HG03025 (cell line): ENCODE measurements at regions not wholly inside any gene's neighbourhood (a gene's known extent, or its start where the extent isn't known, plus 50 kb on each side); places are given as distances from the start of the nearest gene placed in this dataset.
A peak's percentile ranks its signal among the peaks of the same experiment; 100 is the strongest.

ENCODE experiments used
- ATAC-seq: cut with Tn5 transposase; IDR thresholded peaks from one replicate; pipeline ENCODE4 v1.9.1; 2021; ENCODE audit warnings: mild to moderate bottlenecking, moderate library complexity; ENCODE audit not compliant: unreplicated experiment, low FRiP score

GRCh38 chr14:49527221-49527620 is 59.0 kb downstream of the RPS29 start:
- ATAC-seq = no peak

DNA sequence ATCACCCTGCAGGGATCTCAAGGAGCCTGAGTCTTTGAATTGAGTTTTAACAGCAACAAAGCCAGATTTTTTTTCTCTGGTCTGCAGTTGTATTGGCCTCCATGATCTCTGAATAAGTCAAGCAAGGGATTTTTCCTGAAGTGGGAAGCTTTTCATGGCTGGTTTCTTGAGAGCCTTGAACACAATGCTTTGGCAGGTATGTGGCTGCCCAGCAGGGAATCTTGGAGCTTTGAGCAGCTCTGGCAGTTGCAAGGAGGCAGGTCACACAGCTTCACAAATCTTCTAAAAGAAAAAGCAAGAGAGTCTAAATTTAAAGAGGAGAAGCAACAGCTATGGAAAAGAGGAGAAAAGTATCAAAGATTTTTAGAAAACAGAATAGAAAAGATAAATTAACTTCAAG is 60.1 kb downstream of the RPS29 start:
- ATAC-seq = no peak

- no peak for ATAC-seq
These were observed 69.9 kb downstream of the RPS29 start for GRCh38 chr14:49516286-49516685.

DNA sequence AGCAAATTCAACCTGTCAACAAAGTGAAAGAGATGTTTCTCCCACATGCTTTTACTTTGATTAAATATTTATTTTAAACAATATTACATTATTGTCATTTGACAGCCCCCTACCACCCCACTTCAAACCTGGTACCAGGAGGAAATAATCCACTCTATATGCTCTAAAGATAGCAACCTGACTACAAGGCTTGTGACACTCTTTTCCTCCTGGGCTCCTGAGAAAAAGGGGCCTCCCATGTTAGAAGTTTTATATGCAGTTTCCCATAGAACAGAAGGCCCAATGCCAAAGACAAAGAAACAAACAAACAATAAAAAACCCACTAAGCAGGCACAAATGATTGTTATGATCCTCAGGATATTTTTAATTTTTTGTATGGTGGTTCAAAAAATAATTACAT is 73.6 kb downstream of the RPS29 start:
- ATAC-seq = no peak

- no peak for ATAC-seq
These were observed 74.0 kb downstream of the RPS29 start for GRCh38 chr14:49512147-49512551.

DNA sequence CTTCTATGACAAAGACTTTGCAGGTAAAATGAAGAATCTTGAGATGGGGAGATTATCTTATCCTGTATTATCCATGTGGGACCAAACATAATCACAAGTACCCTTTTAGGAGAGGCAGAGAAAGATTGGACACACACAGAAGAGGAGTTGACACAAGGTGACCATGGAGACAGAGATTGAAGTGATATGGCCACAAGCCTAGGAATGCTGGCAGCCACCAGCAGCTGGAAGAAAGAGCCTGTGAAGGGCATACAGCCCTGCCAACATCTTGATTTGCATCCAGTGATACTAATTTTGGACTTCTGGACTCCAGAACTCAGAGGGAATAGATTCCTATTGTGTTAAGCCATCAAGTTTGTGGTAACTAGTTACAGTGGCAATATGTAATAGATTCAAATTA is 78.1 kb downstream of the RPS29 start:
- no peak for ATAC-seq

GRCh38 chr14:49506650-49507049 is 79.5 kb downstream of the RPS29 start:
- ATAC-seq = no peak

DNA sequence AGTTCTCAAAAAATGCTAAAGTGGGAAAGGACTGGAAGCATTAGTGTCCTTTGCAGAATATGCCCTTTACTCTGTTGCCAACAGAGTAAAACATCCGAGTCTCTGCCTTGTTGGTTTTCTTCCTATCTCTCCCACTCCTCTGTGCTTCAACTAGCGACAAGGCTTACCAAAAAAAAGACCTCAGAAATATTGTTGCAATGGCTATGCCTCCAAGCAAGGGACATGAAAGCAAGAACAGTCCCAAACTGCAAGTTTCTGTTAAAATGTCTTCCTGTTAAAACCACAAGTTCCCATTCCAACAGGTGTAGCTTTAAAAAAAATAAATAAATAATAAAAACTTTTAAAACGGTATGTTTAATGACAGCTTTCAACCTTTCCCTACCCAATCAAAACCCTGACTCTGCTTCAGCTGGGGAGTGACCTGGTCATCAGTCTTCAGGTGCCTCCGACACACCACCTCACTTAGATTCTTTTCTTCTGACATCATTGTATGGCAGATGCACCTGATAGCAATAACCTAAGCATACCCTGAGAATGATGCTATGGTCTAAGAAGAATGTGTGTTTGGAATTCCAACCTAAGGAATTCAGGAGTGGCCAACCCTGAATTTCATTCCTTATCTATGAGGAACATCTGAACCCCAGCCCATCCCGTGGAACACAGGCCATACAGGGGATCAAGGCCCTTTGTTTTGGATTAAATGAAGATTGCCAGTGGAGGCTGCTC is 81.0 kb downstream of the RPS29 start:
- no peak for ATAC-seq

DNA sequence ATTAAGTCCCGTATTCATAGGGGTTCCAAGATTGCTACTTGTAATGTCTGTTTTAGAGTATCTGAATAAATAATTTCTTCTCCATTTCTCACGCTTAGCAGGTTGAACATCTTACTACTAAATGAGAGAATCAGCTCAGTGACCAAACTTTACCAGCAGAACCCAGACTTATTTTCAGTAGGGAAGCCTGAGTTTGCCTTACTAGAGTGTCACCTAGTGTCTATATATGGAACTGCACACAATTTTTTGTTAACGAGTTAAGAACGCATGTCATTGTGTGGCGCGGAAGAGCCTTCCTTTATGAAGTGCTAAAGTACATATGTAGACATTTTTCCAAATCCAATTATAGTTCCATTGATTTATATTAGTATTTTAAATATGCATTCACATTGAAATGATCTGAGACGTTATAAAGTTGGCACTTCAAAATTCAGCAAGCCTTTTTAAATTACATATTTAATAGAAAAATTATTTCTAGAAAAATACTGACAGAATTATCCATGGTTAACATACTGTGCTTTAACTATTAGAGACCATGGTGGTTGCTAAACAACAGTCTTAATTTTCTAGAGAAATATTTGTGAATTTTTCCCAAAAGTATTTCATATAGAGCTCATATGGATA is 88.3 kb downstream of the RPS29 start:
- ATAC-seq = no peak

DNA sequence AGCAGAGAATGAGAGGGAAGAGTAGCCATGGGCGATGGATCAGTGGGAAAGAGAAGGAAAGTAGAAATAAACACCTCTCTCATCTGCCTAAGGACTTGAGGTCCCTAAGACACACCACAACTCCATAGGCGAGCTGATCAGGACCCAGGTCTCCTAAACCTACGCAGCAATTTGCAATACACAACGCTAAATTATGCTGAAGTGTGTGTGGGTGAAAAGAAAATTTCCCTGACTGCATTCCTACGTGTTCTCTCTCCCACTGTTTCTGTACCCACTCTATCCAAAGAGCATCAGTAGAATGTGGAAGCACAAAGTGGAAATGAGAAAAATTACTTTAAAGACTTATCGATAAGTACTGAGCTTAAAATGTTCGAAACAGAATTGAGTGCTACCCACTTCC is 88.9 kb downstream of the RPS29 start:
- no peak for ATAC-seq

DNA sequence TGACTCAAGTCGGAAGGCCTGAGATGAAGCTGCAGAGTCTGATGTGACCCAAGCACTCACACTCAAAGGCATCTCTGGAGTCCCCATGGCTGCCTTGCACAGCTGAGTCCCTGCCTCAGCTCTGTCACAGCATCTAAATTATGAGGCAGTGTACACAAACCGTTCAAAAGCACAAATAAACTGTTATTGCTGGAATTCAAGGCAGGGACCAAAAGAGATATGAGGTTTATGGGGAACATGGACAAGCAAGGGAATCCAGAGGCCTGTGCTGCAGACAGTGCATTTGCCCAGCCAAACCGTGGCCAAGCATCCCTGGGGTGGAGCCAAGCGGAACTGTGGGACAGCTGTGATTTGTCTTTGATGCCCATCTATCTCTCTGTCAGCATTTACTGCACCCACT is 91.3 kb downstream of the RPS29 start:
- ATAC-seq = no peak

DNA sequence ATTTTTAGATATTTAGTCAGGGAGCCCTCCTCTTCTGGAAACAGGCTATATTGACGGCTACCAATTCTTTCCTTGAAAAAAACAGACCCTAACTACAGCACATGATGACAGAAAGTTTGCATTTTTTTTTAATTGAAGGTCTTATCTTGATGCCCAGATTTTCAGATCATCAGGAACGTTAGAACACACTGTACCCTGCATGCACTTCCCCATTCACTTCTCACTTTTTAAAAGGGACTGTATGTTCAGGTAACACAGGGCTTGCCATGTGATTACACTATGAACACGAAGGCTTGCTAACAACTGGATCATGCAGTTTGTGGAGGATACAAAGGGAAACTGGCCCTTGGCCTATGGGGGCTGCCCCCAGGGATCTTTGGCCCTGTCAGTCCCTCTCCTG is 92.6 kb downstream of the RPS29 start:
- ATAC-seq = no peak

DNA sequence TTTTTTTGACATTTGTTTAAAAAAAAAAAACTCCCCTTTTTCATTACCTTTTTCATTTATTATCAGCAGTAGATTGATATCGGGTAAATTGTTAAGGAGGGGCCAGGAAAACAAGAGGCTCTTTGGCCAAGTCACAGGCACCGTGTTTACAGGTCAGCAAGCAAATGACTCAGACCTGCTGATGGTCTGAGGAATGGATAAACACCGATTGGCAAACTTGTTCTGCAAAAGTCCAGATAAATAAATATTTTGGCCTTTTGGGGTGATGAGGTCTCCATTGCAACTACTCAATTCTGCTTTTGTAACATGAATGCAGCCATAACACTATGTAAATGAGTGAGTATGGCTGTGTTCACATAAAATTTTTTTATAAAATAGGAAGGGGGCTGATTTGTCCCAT is 94.0 kb downstream of the RPS29 start:
- no peak for ATAC-seq

DNA sequence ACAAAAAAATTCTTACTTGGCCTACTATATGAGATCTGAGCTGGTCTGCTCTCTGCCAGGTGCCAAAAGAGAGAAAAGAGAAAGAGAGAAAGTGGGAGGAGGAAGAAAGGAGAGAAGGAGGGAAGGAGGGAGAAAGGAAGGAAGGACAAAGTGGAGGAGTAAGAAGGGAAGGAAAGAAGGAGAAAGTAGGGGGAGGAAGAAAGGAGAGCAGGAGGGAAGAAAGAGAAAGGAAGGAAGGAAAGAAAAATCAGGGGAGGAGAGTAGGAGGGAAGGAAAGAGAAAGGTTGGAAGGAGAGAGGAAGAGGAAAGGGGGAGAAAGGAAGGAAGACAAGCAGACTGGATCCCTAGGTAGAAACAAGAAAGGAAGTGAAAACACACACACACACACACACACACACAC is 96.8 kb downstream of the RPS29 start:
- ATAC-seq = no peak

DNA sequence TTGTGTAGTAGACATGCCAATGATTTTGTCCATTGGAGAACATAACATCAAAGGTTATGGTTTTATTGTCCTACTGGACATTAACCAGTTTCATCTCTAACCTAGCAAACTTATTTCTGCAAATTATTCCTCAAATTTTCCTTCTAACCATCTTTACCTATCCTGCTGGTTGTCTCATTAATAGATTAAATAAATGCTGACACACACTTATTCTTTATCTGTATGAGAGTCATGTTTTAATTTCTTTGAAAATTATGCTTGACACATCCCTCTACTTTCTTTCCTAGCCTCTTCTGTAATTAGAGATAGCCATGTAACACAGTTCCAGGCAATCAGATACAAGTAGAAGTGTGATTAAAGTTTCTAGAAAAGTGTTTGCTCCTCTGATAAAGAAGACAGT is 98.9 kb downstream of the RPS29 start:
- no peak for ATAC-seq

- no peak for ATAC-seq
These were observed 100.9 kb downstream of the RPS29 start for GRCh38 chr14:49485290-49485689.

DNA sequence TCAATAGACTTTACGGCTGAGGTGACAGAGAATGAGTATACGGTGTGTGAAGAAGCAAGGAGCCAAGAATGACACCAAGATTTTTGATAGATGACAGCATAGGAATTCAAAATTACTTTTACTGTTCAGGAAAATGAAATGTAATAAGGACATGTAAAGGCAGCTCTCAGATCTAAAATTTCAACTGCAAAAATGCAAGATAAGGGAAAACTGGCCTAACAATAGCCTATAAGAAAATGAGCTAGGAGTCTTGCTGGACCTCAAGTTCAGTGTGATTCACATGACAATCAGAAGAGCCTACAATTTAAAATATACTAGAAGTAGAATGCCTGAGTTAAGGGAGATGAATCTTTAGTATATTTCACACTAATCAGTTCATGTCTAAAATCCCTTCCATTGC is 102.0 kb downstream of the RPS29 start:
- ATAC-seq = no peak

- peak; percentile 67 for ATAC-seq
These were observed 102.9 kb downstream of the RPS29 start for GRCh38 chr14:49483268-49483667.

DNA sequence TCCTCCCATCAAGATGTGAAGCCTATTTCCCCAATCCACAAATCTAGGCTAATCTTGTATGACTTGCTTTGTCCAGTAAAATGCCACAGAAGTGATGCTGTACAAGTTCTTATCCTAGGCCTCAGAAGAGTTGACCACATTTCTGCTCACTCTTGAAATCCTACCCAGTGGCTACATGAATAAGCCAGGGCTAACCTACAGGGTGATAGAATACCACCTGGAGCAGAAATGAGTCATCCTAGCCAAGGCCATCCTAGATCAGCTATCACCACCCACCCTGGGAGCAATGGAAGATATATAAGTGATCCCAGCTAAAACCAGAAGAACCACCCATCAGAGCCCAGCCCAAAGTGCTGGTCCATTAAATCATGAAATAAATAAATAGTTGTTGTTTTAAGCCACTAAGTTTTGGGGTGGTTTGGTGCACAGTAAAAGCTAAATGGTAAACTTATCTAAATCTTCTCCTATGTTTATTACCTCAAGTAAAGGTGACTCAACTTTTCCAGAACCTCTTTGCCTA is 105.1 kb downstream of the RPS29 start:
- ATAC-seq = no peak

DNA sequence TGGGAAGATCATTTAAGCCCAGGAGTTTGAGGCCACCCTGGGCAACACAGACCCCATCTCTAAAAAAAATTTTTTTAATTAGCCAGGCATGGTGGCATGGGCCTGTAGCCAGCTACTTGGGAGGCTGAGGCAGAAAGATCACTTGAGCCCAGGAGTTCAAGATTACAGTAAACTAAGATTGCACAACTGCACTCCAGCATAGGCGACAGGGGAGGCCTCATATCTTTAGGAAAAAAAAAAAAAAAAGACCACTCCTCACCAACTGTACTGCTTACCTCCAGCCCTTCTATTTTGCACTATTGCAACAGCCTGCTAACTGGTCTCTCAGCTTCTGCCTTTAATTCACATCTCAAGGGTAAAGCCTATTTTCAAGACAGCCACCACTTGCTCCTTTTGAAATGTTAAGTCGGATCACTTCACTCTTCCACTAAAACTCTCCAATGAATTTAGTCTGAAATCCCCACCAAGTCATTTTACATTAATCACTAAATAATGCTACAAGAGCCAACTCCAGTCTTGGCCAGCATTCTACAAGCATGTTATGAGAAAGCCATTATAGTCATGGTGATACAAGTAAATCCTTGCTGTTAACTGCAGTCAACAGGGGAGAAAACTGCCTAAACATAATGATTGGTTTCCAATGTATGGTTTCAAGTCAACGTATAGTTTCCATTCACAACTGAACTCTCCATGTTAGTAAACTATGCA is 106.0 kb downstream of the RPS29 start:
- ATAC-seq = no peak

DNA sequence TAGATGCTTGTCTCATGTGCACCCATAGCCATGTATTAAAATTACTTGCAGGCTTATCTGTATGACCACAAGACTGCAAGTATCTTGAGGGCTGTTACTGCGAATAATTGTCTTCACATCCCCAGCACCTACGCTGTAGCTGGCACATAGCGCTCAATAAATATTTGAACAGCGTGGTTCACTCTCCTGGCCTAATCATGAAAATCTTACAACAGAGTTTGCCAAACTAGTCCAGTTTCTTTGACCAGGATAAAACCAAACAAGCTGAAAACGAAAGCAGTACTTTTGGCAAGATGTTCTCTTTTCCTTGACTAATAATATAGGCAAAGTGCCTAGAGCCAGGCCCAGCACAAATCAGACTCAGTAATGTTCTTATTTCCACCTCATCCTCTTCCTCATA is 106.7 kb downstream of the RPS29 start:
- no peak for ATAC-seq

GRCh38 chr14:49478784-49479183 is 107.4 kb downstream of the RPS29 start:
- ATAC-seq = no peak
